GM12878 (cell line): ENCODE measurements at regions not wholly inside any gene's neighbourhood (a gene's known extent, or its start where the extent isn't known, plus 50 kb on each side); places are given as distances from the start of the nearest gene placed in this dataset.

ENCODE experiments used
- BCL3 ChIP-seq: IDR thresholded peaks from 2 replicates; pipeline ENCODE4 v1.6.1; 2011; ENCODE audit warnings: borderline replicate concordance, low read depth, mild to moderate bottlenecking, moderate library complexity, low read length; ENCODE audit not compliant: insufficient read depth, poor library complexity, severe bottlenecking
- CEBPB ChIP-seq, 2 experiments: fragments of 150-350 bp in 1 of 2; IDR thresholded peaks; 2 replicates each; pipeline ENCODE4 v1.6.1; 2012 to 2014; ENCODE audit warnings: low read depth in 2 of 2, low read length in 2 of 2, borderline replicate concordance in 1 of 2, inconsistent platforms in 1 of 2
- CTCF ChIP-seq, 3 experiments: IDR thresholded peaks in 2 of 3; conservative IDR thresholded peaks in 1 of 3; 2 replicates each; pipeline ENCODE4 v1.5.1; 2011; ENCODE audit warnings: low read depth in 3 of 3, low read length in 3 of 3, mild to moderate bottlenecking in 3 of 3, control low read depth in 2 of 3, moderate library complexity in 2 of 3, inconsistent platforms in 1 of 3, mixed read lengths in 1 of 3; ENCODE audit not compliant: control insufficient read depth in 2 of 3, insufficient read depth in 1 of 3; ENCODE audit errors: extremely low read depth in 1 of 3
- IRF3 ChIP-seq: fragments of 450-650 bp; IDR thresholded peaks from 2 replicates; pipeline ENCODE4 v1.6.1; 2014; ENCODE audit warnings: mild to moderate bottlenecking
- MAX ChIP-seq: IDR thresholded peaks from 2 replicates; pipeline ENCODE4 v1.6.1; 2012; ENCODE audit warnings: low read depth, low read length, improper control_type of control experiment
- MTA3 ChIP-seq: IDR thresholded peaks from 2 replicates; pipeline ENCODE4 v1.6.1; 2012; ENCODE audit warnings: low read length, inconsistent platforms, borderline replicate concordance
- POLR2A ChIP-seq: IDR thresholded peaks from 2 replicates; pipeline ENCODE4 v1.6.1; 2011; ENCODE audit warnings: low read depth, mild to moderate bottlenecking, low read length
- RAD21 ChIP-seq: IDR thresholded peaks from 2 replicates; pipeline ENCODE4 v1.6.1; 2011; ENCODE audit warnings: mild to moderate bottlenecking, low read depth, low read length, moderate library complexity; ENCODE audit not compliant: insufficient read depth
- RB1 ChIP-seq: fragments of 450-650 bp; formaldehyde crosslinking; IDR thresholded peaks from 2 replicates; pipeline ENCODE4 v1.6.1; 2017; ENCODE audit warnings: mild to moderate bottlenecking, borderline replicate concordance
- SUZ12 ChIP-seq: fragments of 200-600 bp; sonication (generic); IDR thresholded peaks from one replicate; pipeline ENCODE4 v1.6.1; 2018; ENCODE audit warnings: antibody characterized with exemption, mild to moderate bottlenecking; ENCODE audit not compliant: unreplicated experiment

- TF ChIP-seq CTCF (IDR thresholded peaks at IDR 0.05 in 2 of 3, conservative IDR thresholded peaks at IDR 0.05 in 1 of 3; ENCODE audit: control insufficient read depth in 2 of 3, extremely low read depth in 1 of 3, insufficient read depth in 1 of 3, low read depth in 3 of 3, low read length in 3 of 3) (no peak), BCL3 (no peak), MAX (no peak), RAD21 (no peak), MTA3 (no peak), RB1 (no peak), SUZ12 (no peak), POLR2A (no peak), CEBPB (IDR thresholded peaks at IDR 0.05; ENCODE audit: borderline replicate concordance in 1 of 2, low read depth in 2 of 2, low read length in 2 of 2) (no peak), IRF3 (no peak)
Observed at GRCh38 chr3:36212251-36212650, 168.1 kb upstream of the STAC start.
